ENCODE measurements at regions not wholly inside any gene's neighbourhood (a gene's known extent, or its start where the extent isn't known, plus 50 kb on each side); places are given as distances from the start of the nearest gene placed in this dataset.

DNA sequence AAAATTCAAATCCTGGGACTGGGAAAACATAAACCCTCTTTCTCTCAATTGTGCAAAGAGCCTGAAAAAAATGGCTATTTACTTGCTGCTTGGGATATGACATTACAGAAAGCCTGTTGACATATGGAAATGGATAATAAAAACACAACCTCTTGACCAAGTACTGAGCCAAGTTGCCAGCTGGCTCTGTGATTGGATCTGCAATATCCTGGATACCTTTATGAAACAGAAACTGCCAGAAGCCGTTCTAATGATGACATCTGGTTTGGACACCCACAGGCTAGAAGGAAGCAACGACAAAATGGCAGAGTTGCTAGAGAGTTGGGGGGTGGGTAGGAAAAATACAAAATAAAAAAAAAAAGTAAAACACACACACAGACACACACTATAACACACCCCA is 481.4 kb downstream of the FAT4 start:
- no peak for TF ChIP-seq ZMAT3 (CRISPR knock-in tag; conservative IDR thresholded peaks at IDR 0.05)
- TF ChIP-seq SRF (IDR thresholded peaks at IDR 0.05; ENCODE audit: low read depth, low read length), result no peak
- TF ChIP-seq, protein P1, sequence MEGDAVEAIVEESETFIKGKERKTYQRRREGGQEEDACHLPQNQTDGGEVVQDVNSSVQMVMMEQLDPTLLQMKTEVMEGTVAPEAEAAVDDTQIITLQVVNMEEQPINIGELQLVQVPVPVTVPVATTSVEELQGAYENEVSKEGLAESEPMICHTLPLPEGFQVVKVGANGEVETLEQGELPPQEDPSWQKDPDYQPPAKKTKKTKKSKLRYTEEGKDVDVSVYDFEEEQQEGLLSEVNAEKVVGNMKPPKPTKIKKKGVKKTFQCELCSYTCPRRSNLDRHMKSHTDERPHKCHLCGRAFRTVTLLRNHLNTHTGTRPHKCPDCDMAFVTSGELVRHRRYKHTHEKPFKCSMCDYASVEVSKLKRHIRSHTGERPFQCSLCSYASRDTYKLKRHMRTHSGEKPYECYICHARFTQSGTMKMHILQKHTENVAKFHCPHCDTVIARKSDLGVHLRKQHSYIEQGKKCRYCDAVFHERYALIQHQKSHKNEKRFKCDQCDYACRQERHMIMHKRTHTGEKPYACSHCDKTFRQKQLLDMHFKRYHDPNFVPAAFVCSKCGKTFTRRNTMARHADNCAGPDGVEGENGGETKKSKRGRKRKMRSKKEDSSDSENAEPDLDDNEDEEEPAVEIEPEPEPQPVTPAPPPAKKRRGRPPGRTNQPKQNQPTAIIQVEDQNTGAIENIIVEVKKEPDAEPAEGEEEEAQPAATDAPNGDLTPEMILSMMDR (CRISPR knock-in tag; IDR thresholded peaks at IDR 0.05), result no peak
- TF ChIP-seq, protein P2, sequence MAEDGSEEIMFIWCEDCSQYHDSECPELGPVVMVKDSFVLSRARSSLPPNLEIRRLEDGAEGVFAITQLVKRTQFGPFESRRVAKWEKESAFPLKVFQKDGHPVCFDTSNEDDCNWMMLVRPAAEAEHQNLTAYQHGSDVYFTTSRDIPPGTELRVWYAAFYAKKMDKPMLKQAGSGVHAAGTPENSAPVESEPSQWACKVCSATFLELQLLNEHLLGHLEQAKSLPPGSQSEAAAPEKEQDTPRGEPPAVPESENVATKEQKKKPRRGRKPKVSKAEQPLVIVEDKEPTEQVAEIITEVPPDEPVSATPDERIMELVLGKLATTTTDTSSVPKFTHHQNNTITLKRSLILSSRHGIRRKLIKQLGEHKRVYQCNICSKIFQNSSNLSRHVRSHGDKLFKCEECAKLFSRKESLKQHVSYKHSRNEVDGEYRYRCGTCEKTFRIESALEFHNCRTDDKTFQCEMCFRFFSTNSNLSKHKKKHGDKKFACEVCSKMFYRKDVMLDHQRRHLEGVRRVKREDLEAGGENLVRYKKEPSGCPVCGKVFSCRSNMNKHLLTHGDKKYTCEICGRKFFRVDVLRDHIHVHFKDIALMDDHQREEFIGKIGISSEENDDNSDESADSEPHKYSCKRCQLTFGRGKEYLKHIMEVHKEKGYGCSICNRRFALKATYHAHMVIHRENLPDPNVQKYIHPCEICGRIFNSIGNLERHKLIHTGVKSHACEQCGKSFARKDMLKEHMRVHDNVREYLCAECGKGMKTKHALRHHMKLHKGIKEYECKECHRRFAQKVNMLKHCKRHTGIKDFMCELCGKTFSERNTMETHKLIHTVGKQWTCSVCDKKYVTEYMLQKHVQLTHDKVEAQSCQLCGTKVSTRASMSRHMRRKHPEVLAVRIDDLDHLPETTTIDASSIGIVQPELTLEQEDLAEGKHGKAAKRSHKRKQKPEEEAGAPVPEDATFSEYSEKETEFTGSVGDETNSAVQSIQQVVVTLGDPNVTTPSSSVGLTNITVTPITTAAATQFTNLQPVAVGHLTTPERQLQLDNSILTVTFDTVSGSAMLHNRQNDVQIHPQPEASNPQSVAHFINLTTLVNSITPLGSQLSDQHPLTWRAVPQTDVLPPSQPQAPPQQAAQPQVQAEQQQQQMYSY (CRISPR knock-in tag; IDR thresholded peaks at IDR 0.05), result no peak
- no peak for TF ChIP-seq NR2C2 (CRISPR knock-in tag; IDR thresholded peaks at IDR 0.05; ENCODE audit: borderline replicate concordance)
- no peak for TF ChIP-seq ZNF451 (CRISPR knock-in tag; IDR thresholded peaks at IDR 0.05)
- TF ChIP-seq ZNF343 (CRISPR knock-in tag; IDR thresholded peaks at IDR 0.05), result no peak
- no peak for TF ChIP-seq TAF1 (CRISPR knock-in tag; IDR thresholded peaks at IDR 0.05)
